ENCODE measurements at regions not wholly inside any gene's neighbourhood (a gene's known extent, or its start where the extent isn't known, plus 50 kb on each side); places are given as distances from the start of the nearest gene placed in this dataset.

DNA sequence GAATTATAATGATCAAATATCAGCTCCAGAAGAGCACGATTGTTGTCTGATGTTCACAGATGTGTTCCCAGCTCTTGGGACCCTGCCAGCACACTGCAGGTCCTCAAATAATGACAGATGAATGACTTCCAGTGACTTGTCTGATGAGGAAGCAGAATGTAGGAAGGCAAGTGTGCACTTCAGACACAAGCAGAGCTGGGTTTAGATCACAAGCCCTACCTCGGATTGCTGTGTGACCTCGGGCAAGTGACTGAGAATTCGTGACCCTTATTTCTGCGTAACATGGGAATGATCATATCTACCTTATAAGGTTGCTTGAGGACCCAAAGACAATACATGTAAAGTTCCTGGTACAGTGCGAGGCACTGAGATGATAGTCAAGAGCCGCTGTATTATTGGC, 182.2 kb downstream of the ABCC12 start:
- no peak for TF ChIP-seq EZH2 (IDR thresholded peaks at IDR 0.05; ENCODE audit: low read length)
- TF ChIP-seq CTCF (optimal IDR thresholded peaks at IDR 0.05 in 1 of 3, IDR thresholded peaks at IDR 0.05 in 1 of 3, conservative IDR thresholded peaks at IDR 0.05 in 1 of 3; ENCODE audit: extremely low read depth in 1 of 3, insufficient read depth in 2 of 3, low read length in 3 of 3), result no peak

GRCh38 chr16:47972246-47972985, 183.4 kb downstream of the ABCC12 start:
- no peak overlapping the region for H3K9ac ChIP-seq (ENCODE audit: control insufficient read depth, extremely low read depth, insufficient read depth, low read length)
- no peak overlapping the region for H3K4me3 ChIP-seq (ENCODE audit: control insufficient read depth in 2 of 3, extremely low read depth in 1 of 3, insufficient read depth in 2 of 3, low read depth in 1 of 3, low read length in 3 of 3)
- H3K79me2 ChIP-seq (ENCODE audit: control insufficient read depth, insufficient read depth, low read length), result no peaks in the 10 kb centered on the region
- dilution Hi-C loops (cut with MboI; ENCODE audit: extremely low pct_ligation_motif_present, low sequenced_read_pairs), result no loop called here
- no peaks in the 10 kb centered on the region for H3K9me1 ChIP-seq (ENCODE audit: control insufficient read depth, extremely low read depth, insufficient read depth, low read length)
- FAIRE-seq (no peak), DNase-seq (ENCODE audit: low read depth, low spot score) (no peak)
- no peak overlapping the region for H3K27ac ChIP-seq (ENCODE audit: control insufficient read depth, insufficient read depth, low read length)
- H4K20me1 ChIP-seq (ENCODE audit: control insufficient read depth, extremely low read depth, insufficient read depth, low read length), result no peaks in the 10 kb centered on the region
- no peaks in the 10 kb centered on the region for H3K36me3 ChIP-seq (ENCODE audit: control insufficient read depth in 2 of 2, extremely low read depth in 1 of 2, insufficient read depth in 2 of 2, low read length in 2 of 2)
- no peak overlapping the region for H2AFZ ChIP-seq (ENCODE audit: control insufficient read depth, low read length)
- H3K9me3 ChIP-seq (ENCODE audit: control insufficient read depth, low read depth, low read length), result no peaks in the 10 kb centered on the region
- TF ChIP-seq CTCF (optimal IDR thresholded peaks at IDR 0.05 in 1 of 3, IDR thresholded peaks at IDR 0.05 in 1 of 3, conservative IDR thresholded peaks at IDR 0.05 in 1 of 3; ENCODE audit: extremely low read depth in 1 of 3, insufficient read depth in 2 of 3, low read length in 3 of 3) (no peak), EZH2 (IDR thresholded peaks at IDR 0.05; ENCODE audit: low read length) (no peak)
- peaks cover 6% of the 10 kb centered on the region for H3K27me3 ChIP-seq (ENCODE audit: control insufficient read depth, extremely low read depth, insufficient read depth, low read length)
- no peak overlapping the region for H3K4me2 ChIP-seq (ENCODE audit: control insufficient read depth, extremely low read depth, insufficient read depth, low read depth, low read length)
- no peaks in the 10 kb centered on the region for H3K4me1 ChIP-seq (ENCODE audit: control insufficient read depth, extremely low read depth, insufficient read depth, low read length)

More for the DNA sequence above, 182.2 kb downstream of the ABCC12 start:
- Histone ChIP-seq H3K9me3 (ENCODE audit: control insufficient read depth, low read depth, low read length) (no peaks in the 10 kb centered on the region), H2AFZ (ENCODE audit: control insufficient read depth, low read length) (no peak overlapping the region), H3K9ac (ENCODE audit: control insufficient read depth, extremely low read depth, insufficient read depth, low read length) (no peak overlapping the region), H3K4me3 (ENCODE audit: control insufficient read depth in 2 of 3, extremely low read depth in 1 of 3, insufficient read depth in 2 of 3, low read depth in 1 of 3, low read length in 3 of 3) (no peak overlapping the region), H3K27ac (ENCODE audit: control insufficient read depth, insufficient read depth, low read length) (no peak overlapping the region), H3K9me1 (ENCODE audit: control insufficient read depth, extremely low read depth, insufficient read depth, low read length) (no peaks in the 10 kb centered on the region), H3K79me2 (ENCODE audit: control insufficient read depth, insufficient read depth, low read length) (no peaks in the 10 kb centered on the region), H3K4me1 (ENCODE audit: control insufficient read depth, extremely low read depth, insufficient read depth, low read length) (no peaks in the 10 kb centered on the region), H3K4me2 (ENCODE audit: control insufficient read depth, extremely low read depth, insufficient read depth, low read depth, low read length) (no peak overlapping the region), H4K20me1 (ENCODE audit: control insufficient read depth, extremely low read depth, insufficient read depth, low read length) (no peaks in the 10 kb centered on the region), H3K36me3 (ENCODE audit: control insufficient read depth in 2 of 2, extremely low read depth in 1 of 2, insufficient read depth in 2 of 2, low read length in 2 of 2) (no peaks in the 10 kb centered on the region), H3K27me3 (ENCODE audit: control insufficient read depth, extremely low read depth, insufficient read depth, low read length) (peaks cover 9% of the 10 kb centered on the region)
- dilution Hi-C loops (cut with MboI; ENCODE audit: extremely low pct_ligation_motif_present, low sequenced_read_pairs), result no loop called here
- FAIRE-seq (no peak), DNase-seq (ENCODE audit: low read depth, low spot score) (no peak)
